Bone marrow (tissue), 2 donors: ENCODE measurements at regions not wholly inside any gene's neighbourhood (a gene's known extent, or its start where the extent isn't known, plus 50 kb on each side); places are given as distances from the start of the nearest gene placed in this dataset.

Experiments used
- DNase-seq, 2 donors: peaks; one replicate each; lab custom pipeline; 2025; lab: John Stamatoyannopoulos, UW

DNA sequence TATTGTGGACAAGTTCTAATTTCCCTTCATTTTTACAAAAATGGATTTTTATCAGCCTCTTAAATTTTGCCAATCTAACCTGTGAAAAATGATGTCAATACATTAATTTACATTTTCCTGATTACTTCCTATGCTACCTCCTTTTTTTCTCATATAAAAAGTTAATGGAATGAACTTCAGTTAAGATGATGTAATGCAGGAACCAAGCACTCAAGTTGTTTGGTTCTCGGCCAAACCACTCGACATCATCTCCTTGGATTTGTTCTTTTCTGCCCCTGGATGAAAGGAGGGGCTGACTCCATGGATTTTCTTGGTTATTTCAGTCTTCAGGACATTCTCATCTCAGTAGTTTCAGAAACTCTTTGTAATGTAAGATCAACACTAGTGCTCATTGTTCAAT is 253.1 kb upstream of the NXPH2 start:
- no peak for DNase-seq

DNA sequence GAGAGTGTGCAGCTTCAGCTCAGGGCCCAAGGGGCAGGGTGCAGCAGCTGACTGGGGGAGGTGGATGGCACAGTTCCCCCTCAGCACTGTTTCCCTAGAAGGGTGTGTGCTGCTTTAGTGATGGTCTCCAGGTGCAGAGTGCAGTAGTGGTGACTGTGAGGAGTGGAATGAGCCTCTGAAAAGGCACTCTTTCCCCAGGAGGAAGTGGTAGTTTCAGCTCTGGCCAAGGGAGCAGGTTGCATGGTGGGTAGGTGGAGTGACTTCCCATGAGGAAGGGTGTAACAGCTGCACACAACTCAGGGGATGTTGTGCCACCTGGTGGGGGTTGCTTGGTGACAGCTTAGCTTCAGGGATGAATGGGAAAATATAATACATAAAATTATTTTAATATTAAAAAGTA is 251.5 kb upstream of the NXPH2 start:
- DNase-seq: no peak

DNA sequence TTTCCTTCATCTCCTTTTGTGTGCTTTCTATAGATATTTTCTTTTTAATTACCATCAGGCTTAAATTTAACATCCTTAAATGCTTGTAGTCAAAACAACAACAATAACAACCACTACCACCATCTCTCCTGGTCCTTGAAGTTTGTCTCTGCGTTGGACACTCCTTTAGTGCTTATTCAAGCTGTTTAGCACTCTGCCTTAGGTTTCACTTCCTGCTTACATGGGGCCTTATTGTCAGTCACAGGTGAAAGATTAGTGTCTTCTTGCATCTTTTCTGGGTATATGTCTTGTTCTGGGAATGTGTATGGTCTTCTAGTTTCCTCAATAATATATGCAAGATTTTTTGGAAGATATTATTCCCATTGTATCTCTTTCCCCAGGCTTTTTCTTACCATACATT is 240.1 kb upstream of the NXPH2 start:
- no peak for DNase-seq

- DNase-seq: no peak
These were observed 238.1 kb upstream of the NXPH2 start for GRCh38 chr2:139018252-139018651.

- DNase-seq: no peak
These were observed 226.9 kb upstream of the NXPH2 start for GRCh38 chr2:139007130-139007529.

- DNase-seq: no peak
These were observed 220.1 kb upstream of the NXPH2 start for GRCh38 chr2:139000131-139000785.

GRCh38 chr2:138997856-138998517 is 217.8 kb upstream of the NXPH2 start:
- no peak for DNase-seq

GRCh38 chr2:138997346-138997745 is 217.2 kb upstream of the NXPH2 start:
- DNase-seq: no peak

GRCh38 chr2:138994502-138994901 is 214.3 kb upstream of the NXPH2 start:
- no peak for DNase-seq

DNA sequence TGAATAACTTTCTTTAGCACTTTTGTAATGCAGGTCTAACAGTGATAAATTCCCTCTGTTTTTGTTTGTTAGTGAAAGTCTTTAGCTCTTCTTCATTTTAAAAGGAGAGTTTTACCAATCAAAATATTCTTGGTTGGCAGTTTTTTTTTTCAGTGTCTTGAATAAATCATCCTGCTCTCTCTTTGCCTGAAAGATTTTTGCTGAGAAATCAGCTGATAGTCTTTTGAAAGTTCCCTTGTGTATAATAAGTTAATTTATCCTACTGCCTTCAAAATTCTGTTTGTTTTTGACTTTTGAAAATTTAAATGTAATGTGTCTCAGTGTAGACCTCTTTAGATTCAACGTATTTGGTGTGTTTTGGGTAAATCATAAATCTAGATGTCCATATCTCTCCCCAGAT is 205.7 kb upstream of the NXPH2 start:
- DNase-seq: no peak

- DNase-seq: no peak
These were observed 199.1 kb upstream of the NXPH2 start for GRCh38 chr2:138979131-138979785.

DNA sequence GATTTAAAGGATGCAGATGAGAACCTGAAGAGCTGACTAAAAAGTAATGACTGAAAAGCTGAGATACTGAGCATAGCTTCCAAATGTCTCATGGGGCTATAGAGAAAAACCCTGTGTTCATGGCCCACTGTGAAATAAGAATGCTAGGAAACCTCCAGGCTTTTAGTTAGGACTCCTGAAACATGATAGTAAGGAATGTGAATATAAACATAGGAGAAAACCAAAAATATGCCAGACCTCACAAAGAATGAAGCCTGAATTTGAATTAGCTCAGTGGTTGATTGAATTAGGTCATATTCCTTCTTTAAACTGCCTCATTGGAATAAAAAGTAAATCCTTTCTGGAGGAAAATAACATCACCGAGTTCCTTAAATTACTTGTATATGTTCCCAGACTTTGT is 194.5 kb upstream of the NXPH2 start:
- no peak for DNase-seq

DNA sequence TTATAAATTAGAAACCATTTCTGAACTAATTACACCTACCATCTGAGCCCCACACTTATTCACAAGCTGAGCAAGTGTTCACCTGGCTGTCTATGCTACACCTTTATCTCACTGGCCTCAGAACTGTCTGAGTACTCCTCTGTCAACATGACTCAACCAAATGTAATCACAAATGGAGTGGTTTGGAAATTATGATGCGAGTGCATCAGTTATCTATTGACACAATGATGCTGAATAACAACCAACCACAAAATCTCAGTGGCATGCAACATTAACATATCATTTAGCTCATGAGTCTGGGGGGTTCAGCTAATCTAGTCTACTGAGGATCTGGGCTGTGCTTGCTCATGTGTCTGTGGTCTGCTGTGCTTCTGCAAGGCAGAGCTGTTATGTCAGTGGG is 184.2 kb upstream of the NXPH2 start:
- no peak for DNase-seq

GRCh38 chr2:138962686-138963085 is 182.5 kb upstream of the NXPH2 start:
- no peak for DNase-seq

GRCh38 chr2:138960191-138960590 is 180.0 kb upstream of the NXPH2 start:
- DNase-seq: no peak

- no peak for DNase-seq
These were observed 178.8 kb upstream of the NXPH2 start for GRCh38 chr2:138959031-138959430.

- DNase-seq: no peak
These were observed 175.9 kb upstream of the NXPH2 start for GRCh38 chr2:138956116-138956515.

DNA sequence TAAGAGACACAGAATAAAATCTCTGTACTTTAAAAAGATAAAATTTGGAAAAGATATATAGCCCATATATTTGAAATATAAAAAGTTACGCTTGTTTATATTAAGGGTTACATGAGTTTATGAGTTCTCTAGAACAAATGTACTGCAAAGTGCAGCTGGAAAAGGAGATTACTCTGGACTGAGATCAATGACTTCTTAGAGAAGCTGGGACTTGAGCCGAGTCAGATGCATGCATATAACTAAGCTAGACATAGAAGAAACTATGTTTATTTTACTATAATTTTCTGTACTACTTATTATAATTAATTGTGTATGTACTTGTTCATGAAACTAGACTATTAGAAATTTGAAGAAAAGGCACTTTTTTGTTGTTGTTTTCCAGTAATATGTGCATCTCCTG is 170.3 kb upstream of the NXPH2 start:
- DNase-seq: no peak

DNA sequence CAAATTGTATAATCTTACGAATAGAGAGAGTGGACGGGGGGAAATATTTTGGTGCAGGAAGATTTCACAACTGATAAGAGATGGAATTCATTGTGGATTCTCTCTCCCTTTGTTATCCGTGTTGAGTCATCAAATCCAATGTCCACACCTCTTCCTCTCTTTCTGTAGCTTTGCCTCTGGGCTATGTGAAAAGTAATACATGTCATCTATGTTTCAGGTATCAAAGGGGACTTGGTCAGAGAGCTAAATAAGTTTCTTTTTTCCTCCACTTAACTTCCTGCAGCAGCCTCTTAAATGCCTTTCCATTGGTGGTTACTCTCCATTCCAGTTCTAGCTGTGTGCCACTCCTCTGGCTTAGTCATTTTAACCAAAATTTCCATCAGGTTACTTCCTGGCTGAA is 169.3 kb upstream of the NXPH2 start:
- DNase-seq: no peak

DNA sequence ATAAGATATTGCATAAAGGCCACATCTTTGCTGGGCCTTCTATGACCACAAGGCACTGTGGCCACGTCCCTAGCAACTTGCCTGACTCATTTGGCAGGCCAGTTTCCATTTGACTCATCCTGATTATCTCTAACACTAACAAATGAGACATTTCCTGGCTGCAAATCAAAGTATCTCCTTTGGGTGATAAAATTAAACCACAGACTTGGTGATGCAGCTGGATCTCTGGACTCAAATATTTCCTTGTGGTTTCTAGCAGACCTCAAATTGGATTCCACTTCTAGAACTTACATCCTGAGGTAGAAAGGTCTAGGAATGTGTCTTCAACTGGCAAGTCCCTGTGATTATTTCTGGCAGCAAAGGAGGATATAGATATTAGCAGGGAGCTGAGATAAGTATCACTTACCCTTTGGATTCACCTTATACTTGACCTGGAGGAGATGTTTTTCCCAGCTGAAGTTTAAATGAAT is 167.9 kb upstream of the NXPH2 start:
- no peak for DNase-seq

- DNase-seq: no peak
These were observed 163.3 kb upstream of the NXPH2 start for GRCh38 chr2:138943470-138943869.

DNA sequence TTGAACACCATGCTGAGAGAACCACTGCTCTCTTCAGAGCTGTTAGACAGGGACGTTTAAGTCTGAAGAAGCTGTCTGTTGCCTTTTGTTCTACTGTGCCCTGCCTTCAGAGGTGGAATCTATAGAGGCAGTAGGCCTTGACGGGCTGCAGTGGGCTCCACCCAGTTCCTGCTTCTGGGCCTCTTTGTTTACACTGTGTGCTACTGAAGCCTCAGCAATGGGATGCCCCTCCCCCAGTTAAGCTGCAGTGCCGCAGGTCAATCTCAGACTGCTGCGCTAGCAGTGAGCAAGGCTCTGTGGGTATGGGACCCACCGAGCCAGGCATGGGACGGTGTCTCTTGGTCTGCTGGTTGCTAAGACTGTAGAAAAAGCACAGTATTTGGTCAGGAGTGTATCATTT is 162.3 kb upstream of the NXPH2 start:
- no peak for DNase-seq
